ENCODE measurements at regions not wholly inside any gene's neighbourhood (a gene's known extent, or its start where the extent isn't known, plus 50 kb on each side); places are given as distances from the start of the nearest gene placed in this dataset.
A peak's percentile ranks its signal among the peaks of the same experiment; 100 is the strongest.

- DNase-seq, result no peak
Observed at GRCh38 chr12:45553204-45553603, 176.3 kb upstream of the ARID2 start.

GRCh38 chr12:45557016-45557415 is 172.5 kb upstream of the ARID2 start:
- DNase-seq, result peak; percentile 66 to 70

GRCh38 chr12:45558353-45558752 is 171.2 kb upstream of the ARID2 start:
- no peak for DNase-seq

GRCh38 chr12:45559537-45559936 is 170.0 kb upstream of the ARID2 start:
- DNase-seq, result no peak

- DNase-seq, result no peak
Observed at GRCh38 chr12:45560689-45561088, 168.8 kb upstream of the ARID2 start.

- no peak for DNase-seq
Observed at GRCh38 chr12:45561488-45561887, 168.0 kb upstream of the ARID2 start.

GRCh38 chr12:45565590-45565989 is 163.9 kb upstream of the ARID2 start:
- DNase-seq, result no peak

- no peak for DNase-seq
Observed at GRCh38 chr12:45566257-45566656, 163.2 kb upstream of the ARID2 start.

- DNase-seq, result peak; percentile 48 to 51
Observed at GRCh38 chr12:45568808-45569207, 160.7 kb upstream of the ARID2 start.

GRCh38 chr12:45570501-45570900 is 159.0 kb upstream of the ARID2 start:
- DNase-seq, result no peak

GRCh38 chr12:45572114-45572513 is 157.4 kb upstream of the ARID2 start:
- DNase-seq, result no peak

GRCh38 chr12:45575417-45575816 is 154.1 kb upstream of the ARID2 start:
- DNase-seq, result peak; percentile 45 to 57

- peak; percentile 72 to 75 for DNase-seq
Observed at GRCh38 chr12:45575823-45576475, 153.6 kb upstream of the ARID2 start.

GRCh38 chr12:45577844-45578399 is 151.6 kb upstream of the ARID2 start:
- DNase-seq, result no peak

GRCh38 chr12:45580356-45580969 is 149.0 kb upstream of the ARID2 start:
- DNase-seq, result no peak

GRCh38 chr12:45581112-45581511 is 148.4 kb upstream of the ARID2 start:
- DNase-seq, result no peak

GRCh38 chr12:45582536-45582935 is 147.0 kb upstream of the ARID2 start:
- no peak for DNase-seq

- no peak for DNase-seq
Observed at GRCh38 chr12:45582986-45583659, 146.4 kb upstream of the ARID2 start.

GRCh38 chr12:45584336-45584735 is 145.2 kb upstream of the ARID2 start:
- DNase-seq, result no peak

- DNase-seq, result no peak
Observed at GRCh38 chr12:45585522-45586230, 143.8 kb upstream of the ARID2 start.

GRCh38 chr12:45586486-45586885 is 143.0 kb upstream of the ARID2 start:
- DNase-seq, result no peak

- no peak for DNase-seq
Observed at GRCh38 chr12:45587012-45587411, 142.5 kb upstream of the ARID2 start.

- no peak for DNase-seq
Observed at GRCh38 chr12:45587877-45588533, 141.5 kb upstream of the ARID2 start.
